ENCODE measurements at regions not wholly inside any gene's neighbourhood (a gene's known extent, or its start where the extent isn't known, plus 50 kb on each side); places are given as distances from the start of the nearest gene placed in this dataset.

GRCh38 chr10:120729547-120729946, 121.6 kb upstream of the WDR11 start:
- DNase-seq (no peak), FAIRE-seq (no peak), ATAC-seq (no peak)
- Histone ChIP-seq H3K27ac (no peak overlapping the region), H3K4me1 (no peaks in the 10 kb centered on the region), H3K36me3 (no peaks in the 10 kb centered on the region), H3K27me3 (peaks cover 0 to 6% (median 0%) of the 10 kb centered on the region in 4 donors), H3K4me3 (no peak overlapping the region), H3K9me3 (no peaks in the 10 kb centered on the region)
- 63 to 77% methylated on average over 1 of the region's 1 CpG for WGBS, 2 donors
- TF ChIP-seq, protein P1, sequence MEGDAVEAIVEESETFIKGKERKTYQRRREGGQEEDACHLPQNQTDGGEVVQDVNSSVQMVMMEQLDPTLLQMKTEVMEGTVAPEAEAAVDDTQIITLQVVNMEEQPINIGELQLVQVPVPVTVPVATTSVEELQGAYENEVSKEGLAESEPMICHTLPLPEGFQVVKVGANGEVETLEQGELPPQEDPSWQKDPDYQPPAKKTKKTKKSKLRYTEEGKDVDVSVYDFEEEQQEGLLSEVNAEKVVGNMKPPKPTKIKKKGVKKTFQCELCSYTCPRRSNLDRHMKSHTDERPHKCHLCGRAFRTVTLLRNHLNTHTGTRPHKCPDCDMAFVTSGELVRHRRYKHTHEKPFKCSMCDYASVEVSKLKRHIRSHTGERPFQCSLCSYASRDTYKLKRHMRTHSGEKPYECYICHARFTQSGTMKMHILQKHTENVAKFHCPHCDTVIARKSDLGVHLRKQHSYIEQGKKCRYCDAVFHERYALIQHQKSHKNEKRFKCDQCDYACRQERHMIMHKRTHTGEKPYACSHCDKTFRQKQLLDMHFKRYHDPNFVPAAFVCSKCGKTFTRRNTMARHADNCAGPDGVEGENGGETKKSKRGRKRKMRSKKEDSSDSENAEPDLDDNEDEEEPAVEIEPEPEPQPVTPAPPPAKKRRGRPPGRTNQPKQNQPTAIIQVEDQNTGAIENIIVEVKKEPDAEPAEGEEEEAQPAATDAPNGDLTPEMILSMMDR (IDR thresholded peaks at IDR 0.05) = no peak
- intact Hi-C loops (cut with DNase I) = no loop called here

DNA sequence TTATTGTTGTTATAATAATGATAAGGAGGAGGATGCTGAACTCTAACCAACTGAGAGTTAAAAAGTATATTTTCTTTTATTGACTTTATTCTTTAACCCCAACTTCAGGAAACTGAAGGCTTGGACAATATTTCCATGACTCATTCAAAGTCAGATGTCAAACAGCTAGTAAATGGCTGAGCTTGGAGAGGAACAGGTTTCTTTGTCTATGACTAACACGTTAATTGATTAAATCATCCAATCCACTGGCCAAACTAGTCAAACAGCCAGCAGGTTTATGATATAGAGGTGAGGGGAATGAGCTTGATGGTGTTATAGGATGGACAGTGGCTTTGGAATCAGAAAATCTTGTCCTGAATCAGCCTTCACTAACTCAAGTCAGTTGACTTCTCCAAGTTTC, 119.1 kb upstream of the WDR11 start:
- no peak for FAIRE-seq
- Histone ChIP-seq H3K27ac (no peak overlapping the region), H3K4me1 (no peaks in the 10 kb centered on the region), H3K36me3 (no peaks in the 10 kb centered on the region), H3K27me3 (no peaks in the 10 kb centered on the region), H3K4me3 (no peak overlapping the region), H3K9me3 (no peaks in the 10 kb centered on the region)
- 35 to 46% methylated on average over 1 of the region's 1 CpG for WGBS, 2 donors
- intact Hi-C loops (cut with DNase I) = loop anchor here in 1 of 3 donors (10.0 kb wide), 1 partner anchor 307 kb away; no protein-coding TSS in a partner anchor
- ATAC-seq = no peak
- TF ChIP-seq, protein P1 (IDR thresholded peaks at IDR 0.05) = no peak
- no peak for DNase-seq

- FAIRE-seq = no peak
- intact Hi-C loops (cut with DNase I) = loop anchor here in 1 of 3 donors (10.0 kb wide), 1 partner anchor 308 kb away; no protein-coding TSS in a partner anchor
Measured at GRCh38 chr10:120732643-120733313, 118.4 kb upstream of the WDR11 start.

DNA sequence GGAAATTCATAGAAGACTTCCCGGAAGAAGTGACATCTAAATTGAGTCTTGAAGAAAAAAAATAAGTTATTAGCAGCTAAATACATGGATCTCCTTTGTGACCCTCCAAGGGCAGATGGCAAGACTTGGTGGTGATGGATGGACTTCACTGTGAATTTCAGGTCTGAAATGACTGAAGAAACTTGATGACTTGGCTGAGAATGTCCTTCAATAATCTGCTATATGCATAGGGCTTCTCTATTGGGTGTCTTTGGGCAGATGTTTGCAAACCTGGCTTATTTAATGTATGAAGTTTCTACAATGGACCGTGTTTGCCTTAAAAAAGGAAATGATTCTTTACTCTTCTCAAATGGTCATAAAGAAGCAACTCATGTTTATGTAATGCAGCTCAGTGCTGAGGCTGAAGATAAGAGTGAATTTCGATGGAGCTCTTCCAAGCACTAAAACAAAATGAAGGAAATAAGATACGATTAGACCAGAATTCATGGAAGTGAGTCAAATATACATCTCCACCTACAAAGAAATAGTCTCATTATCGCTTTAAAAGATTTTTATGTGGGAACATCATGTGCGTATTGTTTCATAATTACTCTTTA, 116.6 kb upstream of the WDR11 start:
- Histone ChIP-seq H3K9me3 (no peaks in the 10 kb centered on the region), H3K27me3 (no peaks in the 10 kb centered on the region), H3K36me3 (no peaks in the 10 kb centered on the region), H3K4me3 (no peak overlapping the region), H3K4me1 (no peaks in the 10 kb centered on the region), H3K27ac (no peak overlapping the region)
- FAIRE-seq (no peak), ATAC-seq (no peak), DNase-seq (no peak)
- WGBS, 2 donors = 68 to 74% methylated on average over 6 of the region's 6 CpGs
- TF ChIP-seq, protein P1 (IDR thresholded peaks at IDR 0.05) = no peak
- intact Hi-C loops (cut with DNase I) = loop anchor here in 2 of 3 donors (5.0 to 10.0 kb wide), 2 partner anchors 310 to 312 kb away; no protein-coding TSS in a partner anchor

More at GRCh38 chr10:120732643-120733313, 118.4 kb upstream of the WDR11 start:
- Histone ChIP-seq H3K4me3 (no peak overlapping the region), H3K9me3 (no peaks in the 10 kb centered on the region), H3K36me3 (no peaks in the 10 kb centered on the region), H3K27me3 (no peaks in the 10 kb centered on the region), H3K4me1 (no peaks in the 10 kb centered on the region), H3K27ac (no peak overlapping the region)
- TF ChIP-seq, protein P1 (IDR thresholded peaks at IDR 0.05) = no peak
- DNase-seq (no peak), ATAC-seq (no peak)
- WGBS, 2 donors = 82 to 87% methylated on average over 4 of the region's 4 CpGs

DNA sequence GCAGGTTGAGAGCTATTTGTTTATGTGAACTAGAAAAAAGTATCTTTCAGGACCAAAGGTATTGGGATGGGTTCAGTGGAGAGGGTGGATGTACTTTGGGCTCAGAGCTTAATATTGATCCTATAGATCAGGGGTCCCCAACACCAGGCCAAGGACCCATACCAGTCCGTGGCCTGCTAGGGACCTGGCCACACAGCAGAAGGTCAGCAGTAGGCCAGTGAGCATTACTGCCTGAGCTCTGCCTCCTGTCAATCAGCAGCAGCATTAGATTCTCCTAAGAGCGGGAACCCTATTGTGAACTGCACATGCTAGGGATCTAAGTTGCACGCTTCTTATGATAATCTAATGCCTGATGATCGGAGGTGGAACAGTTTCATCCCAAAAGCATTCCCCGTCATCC, 115.8 kb upstream of the WDR11 start:
- TF ChIP-seq, protein P1 (IDR thresholded peaks at IDR 0.05) = no peak
- no peaks in the 10 kb centered on the region for H3K36me3 ChIP-seq
- FAIRE-seq = no peak
- no peaks in the 10 kb centered on the region for H3K27me3 ChIP-seq
- no peak for ATAC-seq
- no peak for DNase-seq
- H3K4me1 ChIP-seq = no peaks in the 10 kb centered on the region
- intact Hi-C loops (cut with DNase I) = loop anchor here in 2 of 3 donors (5.0 to 10.0 kb wide), 2 partner anchors 311 to 313 kb away; no protein-coding TSS in a partner anchor
- H3K27ac ChIP-seq = no peak overlapping the region
- WGBS, 2 donors = 56 to 57% methylated on average over 5 of the region's 5 CpGs
- H3K4me3 ChIP-seq = no peak overlapping the region
- no peaks in the 10 kb centered on the region for H3K9me3 ChIP-seq

All from pancreas (tissue), 10 donors.